GM18507 (cell line): ENCODE measurements at regions not wholly inside any gene's neighbourhood (a gene's known extent, or its start where the extent isn't known, plus 50 kb on each side); places are given as distances from the start of the nearest gene placed in this dataset.

Experiments
- DNase-seq: peaks from one replicate; pipeline ENCODE4 v3.0.0; 2011; ENCODE audit warnings: low read depth; ENCODE audit not compliant: insufficient read length; ENCODE audit errors: extremely low spot score
- FAIRE-seq: peaks from 2 replicates; lab custom pipeline; 2011; peaks lifted over from hg19 to GRCh38; lab: Jason Lieb, UNC

GRCh38 chr6:139638179-139638941 is 263.9 kb upstream of the CITED2 start:
- no peak for FAIRE-seq
- DNase-seq = no peak

DNA sequence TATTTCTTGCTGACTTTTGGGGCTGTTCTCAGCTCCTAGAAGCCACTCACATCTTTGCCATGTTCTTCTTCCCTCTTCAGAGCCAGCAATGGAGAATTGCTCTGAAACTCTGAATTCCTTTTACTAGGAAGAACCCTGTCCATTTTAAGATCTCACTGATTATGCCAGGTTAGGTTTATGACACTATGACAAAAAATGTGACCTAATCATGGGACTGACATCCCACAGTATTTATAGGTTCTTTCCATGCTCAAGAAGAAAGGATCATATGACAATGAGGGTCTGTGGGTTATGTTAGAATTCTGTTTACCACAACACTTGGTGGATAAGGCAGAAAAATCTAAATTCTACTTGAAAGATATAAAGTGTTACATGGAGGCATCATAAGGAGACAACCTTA is 263.3 kb upstream of the CITED2 start:
- FAIRE-seq = no peak
- no peak for DNase-seq

- FAIRE-seq (no peak), DNase-seq (no peak)
These were observed 261.9 kb upstream of the CITED2 start for GRCh38 chr6:139636391-139636790.

- DNase-seq (no peak), FAIRE-seq (no peak)
These were observed 261.1 kb upstream of the CITED2 start for GRCh38 chr6:139635401-139636130.

DNA sequence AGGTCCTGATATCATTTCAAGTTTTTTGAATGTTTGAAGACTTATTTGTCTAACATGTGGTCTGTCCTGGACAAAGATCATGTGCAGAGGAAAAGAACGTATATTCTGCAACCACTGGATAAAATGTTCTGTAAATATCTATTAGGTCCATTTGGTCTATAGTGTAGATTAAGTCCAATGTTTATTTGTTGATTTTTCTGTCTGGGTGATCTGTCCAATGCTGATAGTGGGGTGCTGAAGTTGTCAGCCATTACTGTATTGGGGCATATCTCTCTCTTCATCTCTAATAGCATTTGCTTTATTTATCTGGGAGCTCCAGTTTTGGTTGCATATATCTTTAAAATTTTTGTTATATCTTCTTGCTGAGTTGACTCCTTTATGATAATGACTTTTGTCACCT is 258.4 kb upstream of the CITED2 start:
- no peak for FAIRE-seq

GRCh38 chr6:139628270-139628669 is 253.8 kb upstream of the CITED2 start:
- FAIRE-seq = no peak
- no peak for DNase-seq

More for the DNA sequence above, 258.4 kb upstream of the CITED2 start:
- DNase-seq = no peak

DNA sequence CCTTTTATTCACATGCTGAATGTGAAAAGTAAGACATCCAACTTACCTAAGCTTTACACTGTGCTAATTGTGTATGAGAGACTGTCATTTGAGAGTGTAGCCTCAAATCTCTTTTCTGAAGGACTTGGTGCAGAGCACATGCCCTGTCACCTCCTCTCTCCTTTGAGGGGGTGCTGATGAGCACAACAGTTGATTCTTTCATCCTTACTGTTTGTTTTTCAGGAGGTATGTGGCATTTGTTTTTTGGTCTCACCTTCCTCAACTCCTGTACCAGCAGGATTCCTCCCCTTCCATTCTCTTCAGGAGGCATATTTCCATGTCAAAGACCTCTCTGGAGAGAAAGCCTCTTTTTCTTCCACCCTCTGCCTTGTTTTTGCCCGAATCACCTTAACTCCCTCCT is 252.6 kb upstream of the CITED2 start:
- FAIRE-seq (no peak), DNase-seq (no peak)

DNA sequence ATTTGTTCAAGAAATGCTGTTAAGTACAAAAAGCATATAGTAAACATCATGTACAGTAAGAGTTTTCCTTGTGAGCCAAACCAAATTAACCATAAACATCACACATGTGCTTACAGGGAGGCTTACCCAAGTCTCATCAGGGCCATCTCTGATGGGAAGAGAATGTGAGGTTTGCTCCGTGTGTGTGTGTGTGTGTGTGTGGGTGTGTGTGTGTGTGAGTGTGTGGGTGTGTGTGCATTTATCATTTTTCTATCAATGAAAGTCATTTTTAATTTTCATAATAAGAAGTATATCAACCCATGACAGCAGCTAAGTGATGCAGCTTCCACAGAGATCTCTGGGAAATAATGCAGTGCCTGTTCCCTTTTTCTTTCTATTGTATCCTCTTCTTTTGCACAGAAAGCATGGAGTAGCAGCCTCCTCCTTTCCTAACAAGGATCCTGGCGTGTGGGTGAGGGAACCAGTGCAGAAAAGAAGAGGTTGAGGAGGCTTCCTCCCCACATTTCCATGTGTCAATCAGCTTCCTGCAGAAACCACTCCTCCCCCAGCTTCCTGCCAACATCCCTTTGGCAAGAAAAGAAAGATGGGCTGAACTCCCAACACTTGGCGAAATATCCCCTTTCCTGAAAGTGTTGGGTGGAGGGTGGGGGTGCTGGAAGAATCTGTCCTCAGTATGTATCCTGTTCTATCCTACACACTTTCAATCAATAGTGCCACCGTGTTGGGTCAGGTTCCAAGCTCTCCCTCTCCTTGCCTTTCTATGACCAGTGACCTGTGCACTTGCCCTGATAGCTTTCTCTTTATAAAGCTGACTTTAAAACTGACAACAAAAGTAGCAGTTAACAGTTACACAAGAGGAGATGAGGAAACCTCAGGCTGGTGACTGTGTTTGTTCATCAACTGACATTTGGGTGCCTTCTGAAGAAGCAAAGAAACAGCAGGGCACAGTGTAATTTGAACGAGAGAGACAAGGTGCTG is 251.8 kb upstream of the CITED2 start:
- FAIRE-seq = no peak
- no peak for DNase-seq

- FAIRE-seq (no peak), DNase-seq (no peak)
These were observed 250.9 kb upstream of the CITED2 start for GRCh38 chr6:139625081-139625939.

- FAIRE-seq (no peak), DNase-seq (no peak)
These were observed 248.9 kb upstream of the CITED2 start for GRCh38 chr6:139623372-139623771.

- no peak for DNase-seq
- FAIRE-seq = no peak
These were observed 239.0 kb upstream of the CITED2 start for GRCh38 chr6:139613496-139613895.

DNA sequence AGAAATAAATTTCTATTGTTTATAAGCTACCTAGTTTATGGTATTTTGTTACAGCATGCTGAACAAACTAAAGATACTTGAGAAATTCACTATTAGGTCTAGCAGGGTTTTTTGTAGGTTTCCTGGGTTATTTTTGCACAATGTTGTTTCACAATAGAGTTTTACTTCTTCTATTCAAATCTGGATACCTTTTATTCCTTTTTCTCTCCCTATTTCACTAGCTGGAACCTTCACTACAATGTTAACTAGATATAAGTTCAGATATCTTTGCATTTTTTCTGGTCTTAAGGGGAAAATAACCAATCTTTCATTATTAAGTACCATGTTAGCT is 237.7 kb upstream of the CITED2 start:
- FAIRE-seq (no peak), DNase-seq (no peak)

GRCh38 chr6:139611327-139612134 is 237.1 kb upstream of the CITED2 start:
- no peak for DNase-seq
- no peak for FAIRE-seq

GRCh38 chr6:139608466-139609261 is 234.2 kb upstream of the CITED2 start:
- FAIRE-seq (no peak), DNase-seq (no peak)

DNA sequence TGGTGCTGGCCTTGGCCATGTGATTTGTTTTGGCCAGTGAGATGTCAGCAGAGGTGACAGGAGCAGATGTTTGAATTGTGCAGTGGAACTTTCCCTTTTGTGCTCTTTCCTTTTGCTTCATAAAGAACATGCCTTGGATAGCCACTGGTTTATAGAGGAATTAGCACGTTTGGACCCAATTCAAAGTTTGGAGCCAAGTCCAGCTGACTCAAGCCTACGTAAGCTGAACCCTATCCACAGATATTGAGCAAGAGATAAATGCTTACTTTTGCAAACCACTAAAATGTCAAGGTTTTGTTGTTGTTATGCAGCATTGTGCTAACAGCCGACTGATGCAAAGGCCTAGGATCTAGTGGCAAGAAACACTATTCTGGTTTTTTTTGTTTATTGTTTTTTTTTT is 230.9 kb upstream of the CITED2 start:
- no peak for FAIRE-seq
- DNase-seq = no peak

DNA sequence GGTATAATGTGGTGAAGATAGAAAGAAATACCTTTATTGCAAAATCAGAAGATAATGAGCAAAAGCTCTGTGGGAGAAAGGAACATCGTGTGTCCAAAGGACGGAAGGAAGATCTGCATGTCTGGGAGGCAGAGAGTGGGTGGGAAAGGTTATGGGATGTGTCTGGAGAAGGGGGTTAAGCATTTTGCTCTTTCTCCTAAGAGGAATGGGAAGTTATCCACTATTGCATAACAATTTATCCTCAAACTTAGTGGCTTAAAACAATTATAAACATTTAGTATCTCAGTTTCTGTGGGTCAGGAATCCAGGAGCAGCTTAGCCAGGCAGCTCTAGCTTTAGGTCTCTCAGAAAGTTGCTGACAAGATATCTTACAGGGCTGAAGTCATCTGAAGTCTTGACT is 229.1 kb upstream of the CITED2 start:
- FAIRE-seq = no peak

DNA sequence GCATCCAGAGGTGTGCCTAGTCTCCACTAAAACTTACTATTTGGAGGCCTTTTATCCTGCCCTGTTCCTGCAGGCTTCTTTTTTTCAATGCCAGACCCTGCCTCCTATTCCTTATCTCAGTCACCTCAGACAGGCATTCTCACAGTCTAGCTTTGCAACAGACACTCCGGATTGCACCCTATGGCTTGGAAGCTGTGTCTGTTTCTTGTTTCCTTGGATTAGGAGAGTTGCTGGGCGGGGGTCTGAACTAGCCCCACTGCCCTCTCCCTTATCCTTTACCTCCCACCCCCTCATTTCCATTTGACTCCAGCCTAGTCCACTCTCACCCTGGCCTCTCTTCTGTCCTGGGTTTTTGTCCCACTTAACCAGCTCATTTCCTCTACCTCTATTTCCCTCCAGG is 228.1 kb upstream of the CITED2 start:
- DNase-seq = no peak
- no peak for FAIRE-seq

More for the DNA sequence above, 229.1 kb upstream of the CITED2 start:
- DNase-seq = no peak
